ENCODE measurements at regions not wholly inside any gene's neighbourhood (a gene's known extent, or its start where the extent isn't known, plus 50 kb on each side); places are given as distances from the start of the nearest gene placed in this dataset.

- no peaks in the 10 kb centered on the region for H3K4me1 Mint-ChIP-seq (ENCODE audit: low read depth, unreplicated experiment)
- H3K4me1 ChIP-seq = no peaks in the 10 kb centered on the region
- no peaks in the 10 kb centered on the region for H3K9me3 Mint-ChIP-seq (ENCODE audit: unreplicated experiment)
- no TSS peak for BruUV-seq (replicated peaks)
- intact Hi-C loops (cut with micrococcal nuclease; ENCODE audit: unreplicated experiment) = no loop called here
- H3K36me3 Mint-ChIP-seq (ENCODE audit: insufficient read depth, unreplicated experiment) = no peaks in the 10 kb centered on the region
- ChIA-PET POLR2A (no interaction called here), CTCF (no interaction called here)
- H3K27ac Mint-ChIP-seq (ENCODE audit: unreplicated experiment) = no peak overlapping the region
- H3K4me3 ChIP-seq (ENCODE audit: low read depth, low read length) = no peak overlapping the region
- H3K27me3 Mint-ChIP-seq (ENCODE audit: insufficient read depth, unreplicated experiment) = no peaks in the 10 kb centered on the region
- H3K27me3 ChIP-seq (replicated peaks; ENCODE audit: control insufficient read depth, insufficient read depth, low read length) = no peaks in the 10 kb centered on the region
- H3K36me3 ChIP-seq (ENCODE audit: control insufficient read depth, insufficient read depth, low read length) = no peaks in the 10 kb centered on the region
- no peak for TF ChIP-seq CTCF (IDR thresholded peaks at IDR 0.05; ENCODE audit: insufficient read depth in 1 of 2, low read depth in 1 of 2, low read length in 1 of 2, severe bottlenecking in 1 of 2, unreplicated experiment in 1 of 2)
- H3K9me3 ChIP-seq = no peaks in the 10 kb centered on the region
- DNase-seq = no peak
- H3K4me3 Mint-ChIP-seq (ENCODE audit: unreplicated experiment) = no peak overlapping the region
These were observed 462.9 kb downstream of the TXNL1 start for GRCh38 chr18:56175330-56176001.

GRCh38 chr18:56173542-56174220 is 464.7 kb downstream of the TXNL1 start:
- TF ChIP-seq CTCF (IDR thresholded peaks at IDR 0.05; ENCODE audit: insufficient read depth in 1 of 2, low read depth in 1 of 2, low read length in 1 of 2, severe bottlenecking in 1 of 2, unreplicated experiment in 1 of 2) = no peak
- Mint-ChIP-seq H3K9me3 (ENCODE audit: unreplicated experiment) (no peaks in the 10 kb centered on the region), H3K4me1 (ENCODE audit: low read depth, unreplicated experiment) (peaks cover 3% of the 10 kb centered on the region), H3K4me3 (ENCODE audit: unreplicated experiment) (no peak overlapping the region), H3K36me3 (ENCODE audit: insufficient read depth, unreplicated experiment) (no peaks in the 10 kb centered on the region), H3K27ac (ENCODE audit: unreplicated experiment) (no peak overlapping the region), H3K27me3 (ENCODE audit: insufficient read depth, unreplicated experiment) (no peaks in the 10 kb centered on the region)
- CTCF ChIA-PET = no interaction called here
- no peak overlapping the region for H3K4me3 ChIP-seq (ENCODE audit: low read depth, low read length)
- POLR2A ChIA-PET = no interaction called here
- no peaks in the 10 kb centered on the region for H3K27me3 ChIP-seq (replicated peaks; ENCODE audit: control insufficient read depth, insufficient read depth, low read length)
- no TSS peak for BruUV-seq (replicated peaks)
- H3K9me3 ChIP-seq = no peaks in the 10 kb centered on the region
- intact Hi-C loops (cut with micrococcal nuclease; ENCODE audit: unreplicated experiment) = no loop called here
- no peaks in the 10 kb centered on the region for H3K36me3 ChIP-seq (ENCODE audit: control insufficient read depth, insufficient read depth, low read length)
- H3K4me1 ChIP-seq = no peaks in the 10 kb centered on the region
- DNase-seq = no peak

- no peaks in the 10 kb centered on the region for H3K27me3 Mint-ChIP-seq (ENCODE audit: insufficient read depth, unreplicated experiment)
- Histone ChIP-seq H3K9me3 (no peaks in the 10 kb centered on the region), H3K36me3 (ENCODE audit: control insufficient read depth, insufficient read depth, low read length) (no peaks in the 10 kb centered on the region), H3K4me1 (no peaks in the 10 kb centered on the region), H3K27me3 (replicated peaks; ENCODE audit: control insufficient read depth, insufficient read depth, low read length) (no peaks in the 10 kb centered on the region), H3K4me3 (ENCODE audit: low read depth, low read length) (no peak overlapping the region)
- DNase-seq = no peak
- intact Hi-C loops (cut with micrococcal nuclease; ENCODE audit: unreplicated experiment) = no loop called here
- H3K9me3 Mint-ChIP-seq (ENCODE audit: unreplicated experiment) = no peaks in the 10 kb centered on the region
- no peak overlapping the region for H3K4me3 Mint-ChIP-seq (ENCODE audit: unreplicated experiment)
- H3K36me3 Mint-ChIP-seq (ENCODE audit: insufficient read depth, unreplicated experiment) = no peaks in the 10 kb centered on the region
- POLR2A ChIA-PET = no interaction called here
- TF ChIP-seq CTCF (IDR thresholded peaks at IDR 0.05; ENCODE audit: insufficient read depth in 1 of 2, low read depth in 1 of 2, low read length in 1 of 2, severe bottlenecking in 1 of 2, unreplicated experiment in 1 of 2) = no peak
- H3K4me1 Mint-ChIP-seq (ENCODE audit: low read depth, unreplicated experiment) = peaks cover 9% of the 10 kb centered on the region
- CTCF ChIA-PET = no interaction called here
- no peak overlapping the region for H3K27ac Mint-ChIP-seq (ENCODE audit: unreplicated experiment)
- no TSS peak for BruUV-seq (replicated peaks)
These were observed 465.9 kb downstream of the TXNL1 start for GRCh38 chr18:56172527-56172926.

Measured in Caco-2 (cell line).